NCI-H524 (cell line): ENCODE measurements at regions not wholly inside any gene's neighbourhood (a gene's known extent, or its start where the extent isn't known, plus 50 kb on each side); places are given as distances from the start of the nearest gene placed in this dataset.

Source experiments
- DNase-seq, 2 experiments: peaks; one replicate each; lab custom pipeline; 2025; lab: John Stamatoyannopoulos, UW

- DNase-seq: peak in 1 of 2 experiments; percentile 35
Measured at GRCh38 chr7:80288175-80289122, 153.8 kb downstream of the GNAI1 start.

DNA sequence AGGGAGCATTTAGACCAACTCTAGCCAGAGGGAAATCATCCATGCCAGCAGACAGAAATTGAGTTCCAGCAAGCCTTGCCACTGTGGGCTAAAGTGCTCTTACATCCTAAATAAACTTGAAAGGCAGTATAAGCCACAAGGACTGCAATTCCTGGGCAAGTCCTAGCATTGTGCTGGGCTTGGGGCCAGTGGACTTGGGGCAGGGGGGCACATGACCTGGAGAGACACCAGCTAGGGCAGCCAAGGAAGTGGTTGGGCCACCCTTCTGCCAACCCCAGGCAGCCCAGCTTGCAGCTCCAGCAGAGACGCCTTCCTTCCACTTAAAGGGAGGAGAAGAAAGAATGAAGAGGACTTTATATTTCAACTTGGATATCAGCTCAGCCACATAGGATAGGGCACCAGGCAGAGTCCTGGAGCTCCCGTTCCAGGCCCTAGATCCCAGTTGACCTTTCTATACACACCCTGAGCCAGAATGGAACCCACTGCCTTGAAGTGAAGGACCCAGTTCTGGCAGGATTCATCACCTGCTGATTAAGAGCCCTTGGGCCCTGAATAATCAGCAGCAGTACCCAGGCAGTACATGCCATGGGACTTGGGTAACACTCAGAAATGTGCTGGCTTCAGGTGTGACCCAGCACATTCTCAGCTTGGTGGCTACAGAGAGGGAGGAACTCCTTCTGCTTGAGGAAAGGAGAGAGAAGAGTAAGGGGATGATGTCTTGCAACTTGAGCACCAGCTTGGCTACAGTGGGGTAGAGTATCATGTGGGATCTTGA lies 153.0 kb downstream of the GNAI1 start:
- DNase-seq: no peak

DNA sequence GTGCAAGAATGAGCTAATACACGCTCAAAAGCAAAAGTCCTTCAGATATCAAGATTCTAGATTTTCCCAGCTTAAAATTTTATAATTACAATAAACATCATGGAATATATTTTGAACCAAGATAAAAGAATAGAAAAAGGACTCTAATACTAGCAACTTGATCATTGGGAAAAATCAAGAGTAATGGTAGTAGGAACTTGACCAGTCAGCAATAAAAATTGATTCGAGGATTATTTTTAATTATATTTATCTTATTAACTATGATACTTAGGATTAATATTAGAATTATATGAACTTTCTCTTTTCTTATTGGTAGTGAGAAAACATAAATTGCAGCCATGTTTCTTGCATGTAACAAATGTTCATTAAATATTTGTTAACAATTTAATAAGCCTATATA lies 152.0 kb downstream of the GNAI1 start:
- DNase-seq: no peak

GRCh38 chr7:80284855-80285254 lies 150.2 kb downstream of the GNAI1 start:
- DNase-seq: no peak

DNA sequence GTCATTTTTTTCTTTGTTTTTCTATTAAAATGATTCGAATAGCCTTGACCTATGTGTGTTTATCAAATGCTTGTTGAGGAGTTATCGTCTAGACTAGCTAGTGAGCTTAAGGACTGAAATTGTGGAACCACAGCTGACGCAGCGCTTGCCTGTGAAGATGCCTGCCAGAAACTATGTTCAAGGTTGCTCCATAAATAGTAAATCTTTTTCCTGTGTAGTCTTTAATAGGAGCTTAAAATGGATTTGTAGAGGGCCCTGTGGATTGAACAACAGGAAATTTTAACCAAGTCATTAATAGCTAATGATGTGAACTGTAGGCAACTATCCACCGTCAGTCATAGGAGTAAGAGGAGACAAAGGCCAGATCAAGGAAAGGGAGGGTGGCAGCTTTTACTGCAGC lies 145.1 kb downstream of the GNAI1 start:
- no peak for DNase-seq

DNA sequence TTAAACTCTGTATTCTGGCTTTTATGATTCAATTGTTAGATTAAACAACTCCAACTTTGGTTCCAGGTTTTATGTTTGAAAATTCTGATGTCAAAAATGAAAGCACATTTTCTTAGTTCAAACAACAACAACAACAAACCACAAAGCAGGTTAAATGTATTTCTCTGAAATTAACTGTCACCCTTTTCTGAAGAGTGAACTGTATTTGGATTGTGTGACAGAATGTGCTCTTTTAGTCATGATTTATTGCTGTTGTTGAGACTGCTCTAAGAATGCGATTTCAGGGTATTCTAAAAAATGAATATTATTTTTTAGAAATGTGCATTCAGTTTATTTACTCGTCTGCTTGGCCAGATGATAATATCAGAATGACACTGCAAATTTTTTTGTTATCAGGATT lies 144.1 kb downstream of the GNAI1 start:
- no peak for DNase-seq

- DNase-seq: peak in 1 of 2 experiments; percentile 8
Measured at GRCh38 chr7:80277434-80278427, 143.1 kb downstream of the GNAI1 start.
